ENCODE measurements at regions not wholly inside any gene's neighbourhood (a gene's known extent, or its start where the extent isn't known, plus 50 kb on each side); places are given as distances from the start of the nearest gene placed in this dataset.

DNA sequence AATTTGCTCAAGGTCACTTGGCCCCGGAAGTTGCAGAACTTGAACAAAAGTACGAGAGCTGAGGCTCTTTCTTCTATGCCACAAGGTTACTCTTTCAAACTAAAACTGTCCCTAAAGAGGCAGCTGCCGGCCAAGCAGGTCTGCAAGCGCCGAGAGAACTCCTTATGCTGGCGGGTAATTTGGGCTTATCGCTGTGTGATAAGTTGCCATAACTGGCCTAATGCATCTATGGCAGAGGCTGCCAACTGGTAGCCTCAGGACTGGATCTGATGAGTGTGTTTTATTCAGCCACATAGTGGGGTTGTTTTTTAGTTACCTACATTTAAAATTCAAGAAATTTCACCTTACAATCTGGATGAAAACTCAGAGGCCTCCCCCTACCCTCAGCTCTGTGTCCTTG lies 68.1 kb upstream of the SPOCK1 start:
- DNase-seq = no peak

DNA sequence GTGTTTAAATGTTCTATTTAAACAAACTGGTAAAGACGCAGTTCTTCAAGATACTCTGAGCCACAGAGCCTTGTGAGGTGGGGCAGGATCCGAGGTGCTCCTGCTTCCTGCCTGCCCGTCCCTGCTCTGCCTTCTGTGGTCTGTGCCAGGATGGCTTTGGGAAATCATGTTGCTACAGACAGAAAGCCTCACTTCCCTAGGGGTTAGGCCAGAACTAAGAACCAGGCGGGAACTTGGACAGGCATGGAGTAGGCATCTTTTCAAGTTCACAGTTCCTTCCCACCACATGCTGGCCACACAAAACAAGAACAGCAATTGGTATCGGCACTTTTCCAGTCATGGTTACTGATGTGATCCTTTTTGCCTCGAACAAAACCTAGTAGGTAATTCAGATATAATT lies 67.7 kb upstream of the SPOCK1 start:
- no peak for DNase-seq

DNA sequence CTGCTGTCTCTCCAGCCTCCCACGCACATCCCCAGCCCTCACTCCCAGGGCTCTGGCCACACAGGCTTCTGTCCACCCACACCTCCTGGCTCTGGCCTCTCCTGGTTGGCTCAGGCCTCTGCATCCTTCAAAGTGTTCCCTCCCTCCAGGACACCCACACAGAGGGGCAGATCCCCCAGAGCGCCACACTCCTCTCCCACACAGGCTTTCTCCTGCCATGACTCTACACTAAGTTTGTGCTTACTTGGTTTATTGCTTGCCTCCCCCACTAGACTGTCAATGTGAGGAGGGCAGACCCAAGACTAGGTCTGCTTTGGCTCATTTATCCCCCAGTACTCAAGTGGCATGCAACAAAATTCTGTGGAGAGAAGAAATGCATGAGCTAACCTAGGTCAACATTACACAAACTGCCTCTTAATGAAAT lies 67.0 kb upstream of the SPOCK1 start:
- DNase-seq = no peak

DNA sequence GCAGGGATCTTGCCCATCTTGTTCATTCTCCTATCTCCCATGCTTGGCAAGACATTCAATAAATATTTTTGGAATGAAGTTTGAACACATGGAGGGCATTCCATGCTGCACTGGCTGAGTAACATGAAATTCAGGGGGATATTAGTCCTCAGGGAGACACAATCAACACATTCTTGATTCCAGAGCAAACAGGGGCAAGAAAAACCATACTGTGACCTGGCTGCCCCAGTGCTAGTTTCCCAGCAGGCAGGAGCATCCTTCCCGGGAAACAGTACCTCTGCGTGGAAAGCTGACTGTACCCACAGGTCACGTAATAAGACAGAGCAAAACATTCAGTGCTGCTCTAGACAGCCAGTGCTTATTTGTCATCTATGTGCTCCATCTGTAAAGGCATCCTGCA lies 66.3 kb upstream of the SPOCK1 start:
- DNase-seq = no peak

DNA sequence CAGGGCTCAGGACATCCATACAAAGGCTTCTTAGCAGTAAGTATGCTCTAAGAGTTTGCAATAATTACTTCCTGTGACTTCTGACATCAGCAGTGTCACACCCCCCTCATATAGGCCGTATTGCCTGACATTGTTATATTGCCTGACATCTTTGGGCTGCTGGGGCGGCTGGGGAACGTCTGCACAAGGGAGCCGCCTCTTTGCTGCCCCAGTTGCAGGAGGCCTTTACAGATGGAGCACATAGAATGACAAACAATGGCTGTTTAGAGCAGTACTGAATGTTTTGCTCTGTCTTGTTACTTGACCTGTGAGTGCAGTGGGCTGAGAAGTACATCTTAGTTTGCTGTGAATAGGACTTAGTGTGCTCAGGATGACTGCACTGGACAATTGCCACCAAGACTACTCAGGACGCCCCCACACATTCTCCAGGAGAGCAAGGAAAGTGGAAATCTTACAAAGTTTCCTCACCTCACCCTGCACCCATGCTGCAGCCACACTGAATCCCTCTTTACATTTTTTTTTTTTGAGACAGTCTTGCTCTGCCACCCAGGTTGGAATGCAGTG lies 65.4 kb upstream of the SPOCK1 start:
- no peak for DNase-seq

DNA sequence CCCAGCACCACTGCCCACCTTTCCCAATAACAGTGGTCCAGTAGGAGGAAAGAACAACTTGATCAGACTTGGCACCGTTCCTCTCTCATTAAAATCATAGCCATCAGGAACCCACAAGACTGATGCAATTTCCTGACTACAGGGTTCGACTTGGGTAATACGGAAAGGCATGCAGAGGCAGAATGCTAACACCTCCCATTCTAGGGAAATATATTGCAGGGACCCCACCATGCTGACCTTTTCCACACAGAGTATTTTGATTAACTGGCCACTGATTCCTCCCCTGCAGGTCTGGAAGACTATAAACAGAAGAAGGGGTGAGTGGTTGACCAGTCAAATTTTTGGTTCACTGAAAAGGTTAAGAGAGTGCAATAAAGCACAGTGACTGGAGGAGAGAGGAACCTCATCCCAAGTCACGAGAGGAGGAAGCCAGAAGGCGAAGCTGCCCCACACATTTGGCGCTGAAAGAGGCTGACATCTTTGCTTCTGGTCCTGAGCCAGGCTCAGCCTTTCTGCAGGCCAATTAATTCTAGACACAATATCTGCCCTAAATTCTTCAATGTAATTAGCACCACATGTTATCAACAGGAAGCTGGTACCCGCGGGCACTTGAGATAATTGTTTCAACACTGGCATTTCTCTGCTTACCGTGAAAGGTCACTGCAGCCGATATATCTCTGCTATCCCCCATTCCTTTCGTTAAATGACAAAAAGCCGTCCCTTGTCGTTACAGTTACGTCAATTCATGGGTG lies 64.7 kb upstream of the SPOCK1 start:
- DNase-seq = peak; percentile 82

DNA sequence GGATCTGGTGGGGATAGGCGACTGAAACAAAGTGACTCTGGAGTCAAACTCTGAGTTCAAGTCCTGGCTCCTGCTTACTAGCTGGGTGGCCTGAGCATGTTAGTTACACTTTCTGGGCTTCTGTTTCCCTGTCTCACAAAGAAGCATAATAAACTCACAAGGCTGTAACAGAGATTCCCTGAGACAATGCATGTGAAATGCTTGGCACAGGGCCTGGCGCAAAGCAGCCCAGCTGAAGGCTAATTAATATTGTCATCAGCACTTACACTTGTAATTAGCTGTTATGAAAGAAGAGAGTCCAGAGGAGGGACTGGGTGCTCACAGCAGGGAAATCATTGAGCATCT lies 64.1 kb upstream of the SPOCK1 start:
- no peak for DNase-seq

DNA sequence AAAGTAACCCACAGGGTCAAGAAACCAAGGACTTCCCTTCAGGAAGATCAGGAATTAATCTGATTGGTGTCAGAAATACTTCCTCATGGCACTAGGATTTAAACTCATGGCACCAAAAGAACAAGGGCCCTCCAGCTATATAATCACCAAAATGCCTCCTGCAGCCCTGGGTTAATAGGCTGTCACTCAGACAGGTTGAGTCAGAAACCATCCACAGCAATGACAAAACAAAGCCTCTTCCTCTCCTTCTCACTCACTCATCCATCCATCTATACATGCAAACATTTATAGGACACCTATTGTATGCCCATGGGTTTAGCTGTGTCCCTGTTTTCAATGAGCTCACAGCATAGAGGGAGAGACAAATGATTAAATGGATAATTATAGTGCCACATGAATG lies 62.5 kb upstream of the SPOCK1 start:
- no peak for DNase-seq

DNA sequence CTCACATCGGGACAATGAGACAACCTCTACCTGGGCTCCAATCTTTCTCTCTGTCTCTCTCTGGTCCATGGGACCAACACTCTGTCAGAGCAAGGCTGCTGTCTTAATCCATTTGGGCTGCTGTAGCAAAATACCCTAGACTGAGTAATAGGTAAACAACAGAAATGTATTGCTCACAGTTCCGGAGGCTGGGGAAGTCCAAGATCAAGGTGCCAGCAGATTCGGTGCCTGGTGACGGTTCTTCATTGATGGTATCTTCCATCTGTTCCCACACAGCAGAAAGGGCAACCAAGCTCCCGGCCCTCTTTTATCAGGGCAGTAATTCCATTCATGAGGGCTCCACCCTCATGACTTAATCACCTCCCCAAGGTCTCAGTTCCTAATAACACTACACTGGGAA lies 61.3 kb upstream of the SPOCK1 start:
- no peak for DNase-seq

All from hematopoietic multipotent progenitor cell treated with erythropoietin and hydrocortisone succinate and interleukin-3 and kit ligand, for 6 days (in vitro differentiated cells).